Activated CD4-positive, alpha-beta T cell treated with anti-CD3 and anti-CD28 coated beads for 36 hours (primary cell): ENCODE measurements at regions not wholly inside any gene's neighbourhood (a gene's known extent, or its start where the extent isn't known, plus 50 kb on each side); places are given as distances from the start of the nearest gene placed in this dataset.

Experiments
- ATAC-seq: fragments of 200-7000 bp; cut with Tn5 transposase; one replicate; pipeline ENCODE4 v1.10.0; 2021; ENCODE audit warnings: mild to moderate bottlenecking, moderate library complexity
- CTCF ChIA-PET: fragments of 350-600 bp; sonication (Branson Sonifier 250); formaldehyde crosslinking; loops from one replicate; lab custom pipeline; 2021; ENCODE audit warnings: antibody characterized with exemption; lab: Charles Lee
- POLR2A ChIA-PET: fragments of 350-600 bp; sonication (Branson Sonifier 250); formaldehyde crosslinking; loops from one replicate; lab custom pipeline; 2021; ENCODE audit warnings: antibody characterized with exemption, inconsistent platforms; lab: Charles Lee
- DNase-seq: peaks from one replicate; pipeline ENCODE4 v3.0.0-alpha.2; 2020
- H3K27ac Mint-ChIP-seq: one replicate; pipeline ENCODE4 v1.8.0; 2021; ENCODE audit warnings: mixed read lengths
- H3K27me3 Mint-ChIP-seq: one replicate; pipeline ENCODE4 v1.8.0; 2021; ENCODE audit warnings: mixed read lengths
- H3K36me3 Mint-ChIP-seq: one replicate; pipeline ENCODE4 v1.8.0; 2021; ENCODE audit warnings: low read depth, mixed read lengths
- H3K4me1 Mint-ChIP-seq: one replicate; pipeline ENCODE4 v1.8.0; 2021; ENCODE audit warnings: mixed read lengths
- H3K4me3 Mint-ChIP-seq: one replicate; pipeline ENCODE4 v1.8.0; 2021; ENCODE audit warnings: mild to moderate bottlenecking, moderate library complexity, mixed read lengths
- H3K9me3 Mint-ChIP-seq: one replicate; pipeline ENCODE4 v1.8.0; 2021; ENCODE audit warnings: low read depth, mixed read lengths
- intact Hi-C, 2 experiments: fragments of 100-400 bp; cut with DNase I in 1 of 2; cut with micrococcal nuclease in 1 of 2; formaldehyde crosslinking; loops; one replicate each; pipeline versions ENCODE4 v1.14.2 to v1.15.1; 2022 to 2024; cut with DNase I, micrococcal nuclease

GRCh38 chr2:204434660-204435462 is 110.4 kb upstream of the PARD3B start:
- no peaks in the 10 kb centered on the region for H3K36me3 Mint-ChIP-seq
- no peak overlapping the region for H3K27ac Mint-ChIP-seq
- H3K4me3 Mint-ChIP-seq: no peak overlapping the region
- H3K9me3 Mint-ChIP-seq: peaks cover 7% of the 10 kb centered on the region
- H3K4me1 Mint-ChIP-seq: no peaks in the 10 kb centered on the region
- DNase-seq: no peak
- ChIA-PET CTCF (interaction anchor here (0.9 kb wide), 1 partner anchor 116 kb away, joined by 3 read pairs; no protein-coding TSS in a partner anchor), POLR2A (no interaction called here)
- peaks cover 8% of the 10 kb centered on the region for H3K27me3 Mint-ChIP-seq
- intact Hi-C loops: no loop called here
- ATAC-seq: no peak

- peaks cover 10% of the 10 kb centered on the region for H3K27me3 Mint-ChIP-seq
- CTCF ChIA-PET: no interaction called here
- peaks cover 7% of the 10 kb centered on the region for H3K9me3 Mint-ChIP-seq
- H3K4me3 Mint-ChIP-seq: no peak overlapping the region
- H3K4me1 Mint-ChIP-seq: no peaks in the 10 kb centered on the region
- POLR2A ChIA-PET: no interaction called here
- intact Hi-C loops: no loop called here
- no peak for DNase-seq
- ATAC-seq: no peak
- H3K36me3 Mint-ChIP-seq: no peaks in the 10 kb centered on the region
- no peak overlapping the region for H3K27ac Mint-ChIP-seq
Observed at GRCh38 chr2:204436230-204436629, 109.0 kb upstream of the PARD3B start.

- H3K9me3 Mint-ChIP-seq: peaks cover 4% of the 10 kb centered on the region
- no peak overlapping the region for H3K27ac Mint-ChIP-seq
- ChIA-PET POLR2A (no interaction called here), CTCF (interaction anchor here (0.7 kb wide), 1 partner anchor 12 kb away, joined by 3 read pairs; no protein-coding TSS in a partner anchor)
- intact Hi-C loops: no loop called here
- no peak overlapping the region for H3K4me3 Mint-ChIP-seq
- no peak for ATAC-seq
- peaks cover 12% of the 10 kb centered on the region for H3K27me3 Mint-ChIP-seq
- H3K4me1 Mint-ChIP-seq: no peaks in the 10 kb centered on the region
- DNase-seq: no peak
- H3K36me3 Mint-ChIP-seq: no peaks in the 10 kb centered on the region
Observed at GRCh38 chr2:204437408-204437807, 107.9 kb upstream of the PARD3B start.

- no peaks in the 10 kb centered on the region for H3K9me3 Mint-ChIP-seq
- CTCF ChIA-PET: interaction anchor here (0.6 kb wide), 1 partner anchor 1032 kb away, joined by 3 read pairs; no protein-coding TSS in a partner anchor
Observed at GRCh38 chr2:204437815-204438756, 107.2 kb upstream of the PARD3B start.

GRCh38 chr2:204441316-204441715 is 104.0 kb upstream of the PARD3B start:
- ChIA-PET POLR2A (no interaction called here), CTCF (no interaction called here)
- no peak for ATAC-seq
- Mint-ChIP-seq H3K36me3 (no peaks in the 10 kb centered on the region), H3K4me1 (no peaks in the 10 kb centered on the region), H3K9me3 (no peaks in the 10 kb centered on the region), H3K27ac (no peak overlapping the region), H3K27me3 (peaks cover 15% of the 10 kb centered on the region), H3K4me3 (no peak overlapping the region)
- intact Hi-C loops: no loop called here
- no peak for DNase-seq

More at GRCh38 chr2:204437815-204438756, 107.2 kb upstream of the PARD3B start:
- Mint-ChIP-seq H3K4me3 (no peak overlapping the region), H3K36me3 (no peaks in the 10 kb centered on the region), H3K27me3 (peaks cover 16% of the 10 kb centered on the region), H3K4me1 (no peaks in the 10 kb centered on the region), H3K27ac (no peak overlapping the region)
- POLR2A ChIA-PET: no interaction called here
- DNase-seq: no peak
- intact Hi-C loops: no loop called here
- ATAC-seq: no peak

- ChIA-PET POLR2A (no interaction called here), CTCF (no interaction called here)
- Mint-ChIP-seq H3K4me3 (no peak overlapping the region), H3K27ac (no peak overlapping the region), H3K36me3 (no peaks in the 10 kb centered on the region), H3K4me1 (no peaks in the 10 kb centered on the region), H3K27me3 (peaks cover 14% of the 10 kb centered on the region), H3K9me3 (no peaks in the 10 kb centered on the region)
- intact Hi-C loops: no loop called here
- ATAC-seq (no peak), DNase-seq (no peak)
Observed at GRCh38 chr2:204445149-204445548, 100.1 kb upstream of the PARD3B start.

- H3K4me3 Mint-ChIP-seq: no peak overlapping the region
- ChIA-PET POLR2A (no interaction called here), CTCF (interaction anchor here (0.7 kb wide), 1 partner anchor 17 kb away, joined by 3 read pairs; no protein-coding TSS in a partner anchor)
- H3K27ac Mint-ChIP-seq: no peak overlapping the region
- peaks cover 11% of the 10 kb centered on the region for H3K27me3 Mint-ChIP-seq
- H3K9me3 Mint-ChIP-seq: no peaks in the 10 kb centered on the region
- intact Hi-C loops: no loop called here
- no peaks in the 10 kb centered on the region for H3K36me3 Mint-ChIP-seq
- no peaks in the 10 kb centered on the region for H3K4me1 Mint-ChIP-seq
- ATAC-seq (no peak), DNase-seq (no peak)
Observed at GRCh38 chr2:204447722-204448121, 97.6 kb upstream of the PARD3B start.

- ATAC-seq (no peak), DNase-seq (no peak)
- no peaks in the 10 kb centered on the region for H3K4me1 Mint-ChIP-seq
- CTCF ChIA-PET: no interaction called here
- POLR2A ChIA-PET: no interaction called here
- H3K4me3 Mint-ChIP-seq: no peak overlapping the region
- intact Hi-C loops: no loop called here
- H3K27me3 Mint-ChIP-seq: peaks cover 5% of the 10 kb centered on the region
- no peak overlapping the region for H3K27ac Mint-ChIP-seq
- H3K36me3 Mint-ChIP-seq: no peaks in the 10 kb centered on the region
- H3K9me3 Mint-ChIP-seq: no peaks in the 10 kb centered on the region
Observed at GRCh38 chr2:204449977-204450376, 95.3 kb upstream of the PARD3B start.

GRCh38 chr2:204451766-204452165 is 93.5 kb upstream of the PARD3B start:
- no peaks in the 10 kb centered on the region for H3K9me3 Mint-ChIP-seq
- DNase-seq (no peak), ATAC-seq (no peak)
- intact Hi-C loops: no loop called here
- H3K4me3 Mint-ChIP-seq: no peak overlapping the region
- H3K27ac Mint-ChIP-seq: no peak overlapping the region
- CTCF ChIA-PET: no interaction called here
- H3K4me1 Mint-ChIP-seq: no peaks in the 10 kb centered on the region
- H3K27me3 Mint-ChIP-seq: peaks cover under 1% of the 10 kb centered on the region
- POLR2A ChIA-PET: no interaction called here
- H3K36me3 Mint-ChIP-seq: no peaks in the 10 kb centered on the region

GRCh38 chr2:204452464-204453023 is 92.7 kb upstream of the PARD3B start:
- Mint-ChIP-seq H3K36me3 (no peaks in the 10 kb centered on the region), H3K4me1 (no peaks in the 10 kb centered on the region), H3K27me3 (peaks cover 3% of the 10 kb centered on the region), H3K4me3 (no peak overlapping the region), H3K9me3 (no peaks in the 10 kb centered on the region), H3K27ac (no peak overlapping the region)
- ATAC-seq: no peak
- ChIA-PET POLR2A (no interaction called here), CTCF (no interaction called here)
- no peak for DNase-seq
- intact Hi-C loops: no loop called here

- no peak overlapping the region for H3K4me3 Mint-ChIP-seq
- no peak overlapping the region for H3K27ac Mint-ChIP-seq
- no peaks in the 10 kb centered on the region for H3K4me1 Mint-ChIP-seq
- ChIA-PET CTCF (interaction anchor here (0.6 kb wide), 1 partner anchor 131 kb away, joined by 3 read pairs; no protein-coding TSS in a partner anchor), POLR2A (no interaction called here)
- DNase-seq (no peak), ATAC-seq (no peak)
- H3K27me3 Mint-ChIP-seq: peaks cover 5% of the 10 kb centered on the region
- H3K36me3 Mint-ChIP-seq: no peaks in the 10 kb centered on the region
- intact Hi-C loops: no loop called here
- no peaks in the 10 kb centered on the region for H3K9me3 Mint-ChIP-seq
Observed at GRCh38 chr2:204453730-204454167, 91.5 kb upstream of the PARD3B start.
